ENCODE measurements at regions not wholly inside any gene's neighbourhood (a gene's known extent, or its start where the extent isn't known, plus 50 kb on each side); places are given as distances from the start of the nearest gene placed in this dataset.

GRCh38 chr5:54639621-54640020 is 122.1 kb downstream of the SNX18 start:
- no peak for DNase-seq

- no peak for DNase-seq
Measured at GRCh38 chr5:54638106-54638505, 120.5 kb downstream of the SNX18 start.

GRCh38 chr5:54637654-54638053 is 120.1 kb downstream of the SNX18 start:
- no peak for DNase-seq

- DNase-seq, result no peak
Measured at GRCh38 chr5:54634089-54634488, 116.5 kb downstream of the SNX18 start.

- DNase-seq, result no peak
Measured at GRCh38 chr5:54632131-54632701, 114.7 kb downstream of the SNX18 start.

- no peak for DNase-seq
Measured at GRCh38 chr5:54630738-54631359, 113.3 kb downstream of the SNX18 start.

GRCh38 chr5:54629115-54629514 is 111.6 kb downstream of the SNX18 start:
- DNase-seq, result no peak

GRCh38 chr5:54628050-54628449 is 110.5 kb downstream of the SNX18 start:
- DNase-seq, result no peak

GRCh38 chr5:54626407-54626806 is 108.8 kb downstream of the SNX18 start:
- no peak for DNase-seq

GRCh38 chr5:54624805-54625568 is 107.4 kb downstream of the SNX18 start:
- DNase-seq, result no peak

GRCh38 chr5:54621709-54622108 is 104.2 kb downstream of the SNX18 start:
- DNase-seq, result no peak

- no peak for DNase-seq
Measured at GRCh38 chr5:54621048-54621447, 103.5 kb downstream of the SNX18 start.

GRCh38 chr5:54620141-54620933 is 102.8 kb downstream of the SNX18 start:
- peak; percentile 62 to 83 (median 70) for DNase-seq

GRCh38 chr5:54619731-54620130 is 102.2 kb downstream of the SNX18 start:
- no peak for DNase-seq

GRCh38 chr5:54616518-54617220 is 99.1 kb downstream of the SNX18 start:
- no peak for DNase-seq

- DNase-seq, result peak; percentile 80 to 94 (median 88)
Measured at GRCh38 chr5:54616031-54616430, 98.5 kb downstream of the SNX18 start.

- DNase-seq, result peak in 3 of 4 experiments; percentile 44 to 51 (median 44)
Measured at GRCh38 chr5:54615381-54615780, 97.8 kb downstream of the SNX18 start.

- DNase-seq, result no peak
Measured at GRCh38 chr5:54612711-54613110, 95.2 kb downstream of the SNX18 start.

GRCh38 chr5:54611290-54611951 is 93.9 kb downstream of the SNX18 start:
- peak in 3 of 4 experiments; percentile 23 to 62 (median 40) for DNase-seq

GRCh38 chr5:54610197-54610944 is 92.8 kb downstream of the SNX18 start:
- peak; percentile 57 to 81 (median 72) for DNase-seq

Measured in suppressor macrophage (primary cell).